KMS-11 (cell line): ENCODE measurements at regions not wholly inside any gene's neighbourhood (a gene's known extent, or its start where the extent isn't known, plus 50 kb on each side); places are given as distances from the start of the nearest gene placed in this dataset.

ENCODE experiments used
- H2AFZ ChIP-seq: fragments of 200-600 bp; sonication (generic); 2 replicates; pipeline ENCODE4 v1.6.1; 2016; ENCODE audit warnings: antibody characterized with exemption, mixed run types, low read depth
- H3K27ac ChIP-seq: fragments of 200-600 bp; sonication (generic); 2 replicates; pipeline ENCODE4 v1.6.1; 2016; ENCODE audit warnings: mild to moderate bottlenecking, mixed run types
- H3K27me3 ChIP-seq: fragments of 200-600 bp; sonication (generic); 2 replicates; pipeline ENCODE4 v1.6.1; 2017; ENCODE audit warnings: mild to moderate bottlenecking, low read depth, mixed run types, moderate library complexity; ENCODE audit not compliant: insufficient read depth
- H3K36me3 ChIP-seq: fragments of 200-600 bp; sonication (generic); 2 replicates; pipeline ENCODE4 v1.6.1; 2017; ENCODE audit warnings: mild to moderate bottlenecking, mixed run types; ENCODE audit not compliant: insufficient read depth
- H3K4me1 ChIP-seq: fragments of 200-600 bp; sonication (generic); 2 replicates; pipeline ENCODE4 v1.6.1; 2016; ENCODE audit warnings: mild to moderate bottlenecking, low read depth, mixed run types; ENCODE audit not compliant: poor library complexity, severe bottlenecking
- H3K4me2 ChIP-seq: fragments of 200-600 bp; sonication (generic); 2 replicates; pipeline ENCODE4 v1.7.0; 2016; ENCODE audit warnings: mild to moderate bottlenecking, mixed run types
- H3K4me3 ChIP-seq: fragments of 200-600 bp; sonication (generic); IDR thresholded peaks from 2 replicates; pipeline ENCODE4 v1.6.1; 2017; ENCODE audit warnings: low read depth, low read length, mixed read lengths; ENCODE audit not compliant: insufficient read depth
- H3K79me2 ChIP-seq: fragments of 200-600 bp; sonication (generic); 2 replicates; pipeline ENCODE4 v1.6.1; 2016; ENCODE audit warnings: low read depth, mixed run types; ENCODE audit not compliant: insufficient read depth
- H3K9ac ChIP-seq: fragments of 200-600 bp; sonication (generic); 2 replicates; pipeline ENCODE4 v1.6.1; 2016; ENCODE audit warnings: mild to moderate bottlenecking, mixed run types
- H4K20me1 ChIP-seq: fragments of 200-600 bp; sonication (generic); 2 replicates; pipeline ENCODE4 v1.6.1; 2016; ENCODE audit warnings: mild to moderate bottlenecking, mixed run types; ENCODE audit not compliant: insufficient read depth
- TF ChIP-seq, protein P1 (sequence below): fragments of 200-600 bp; sonication (generic); conservative IDR thresholded peaks from 2 replicates; pipeline ENCODE4 v1.6.1; 2017; ENCODE audit warnings: low read depth, mild to moderate bottlenecking, antibody characterized with exemption, low read length, moderate library complexity, mixed read lengths

DNA sequence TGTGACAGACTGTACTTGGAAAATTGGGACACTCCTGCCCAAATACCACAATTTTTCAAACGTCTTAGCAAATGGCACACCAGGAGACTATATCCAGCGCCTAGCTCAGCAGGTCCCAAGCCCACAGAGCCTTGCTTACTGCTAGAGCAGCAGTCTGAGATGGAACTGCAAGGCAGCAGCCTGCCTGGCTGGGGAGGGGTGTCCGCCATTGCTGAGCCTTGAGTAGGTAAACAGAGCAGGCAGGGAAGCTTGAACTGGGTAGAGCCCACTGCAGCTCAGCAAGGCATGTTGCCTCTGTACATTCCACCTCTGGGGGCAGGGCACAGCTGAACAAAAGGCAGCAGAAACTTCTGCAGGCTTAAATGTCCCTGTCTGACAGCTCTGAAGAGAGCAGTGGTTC is 1003.3 kb upstream of the MAP3K7 start:
- no peak overlapping the region for H2AFZ ChIP-seq
- TF ChIP-seq, protein P1, sequence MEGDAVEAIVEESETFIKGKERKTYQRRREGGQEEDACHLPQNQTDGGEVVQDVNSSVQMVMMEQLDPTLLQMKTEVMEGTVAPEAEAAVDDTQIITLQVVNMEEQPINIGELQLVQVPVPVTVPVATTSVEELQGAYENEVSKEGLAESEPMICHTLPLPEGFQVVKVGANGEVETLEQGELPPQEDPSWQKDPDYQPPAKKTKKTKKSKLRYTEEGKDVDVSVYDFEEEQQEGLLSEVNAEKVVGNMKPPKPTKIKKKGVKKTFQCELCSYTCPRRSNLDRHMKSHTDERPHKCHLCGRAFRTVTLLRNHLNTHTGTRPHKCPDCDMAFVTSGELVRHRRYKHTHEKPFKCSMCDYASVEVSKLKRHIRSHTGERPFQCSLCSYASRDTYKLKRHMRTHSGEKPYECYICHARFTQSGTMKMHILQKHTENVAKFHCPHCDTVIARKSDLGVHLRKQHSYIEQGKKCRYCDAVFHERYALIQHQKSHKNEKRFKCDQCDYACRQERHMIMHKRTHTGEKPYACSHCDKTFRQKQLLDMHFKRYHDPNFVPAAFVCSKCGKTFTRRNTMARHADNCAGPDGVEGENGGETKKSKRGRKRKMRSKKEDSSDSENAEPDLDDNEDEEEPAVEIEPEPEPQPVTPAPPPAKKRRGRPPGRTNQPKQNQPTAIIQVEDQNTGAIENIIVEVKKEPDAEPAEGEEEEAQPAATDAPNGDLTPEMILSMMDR, result no peak
- H3K36me3 ChIP-seq, result no peaks in the 10 kb centered on the region
- no peak overlapping the region for H3K27ac ChIP-seq
- no peak overlapping the region for H3K9ac ChIP-seq
- no peaks in the 10 kb centered on the region for H3K27me3 ChIP-seq
- no peak overlapping the region for H3K4me2 ChIP-seq
- no peak overlapping the region for H3K4me3 ChIP-seq
- H3K79me2 ChIP-seq, result no peaks in the 10 kb centered on the region
- no peaks in the 10 kb centered on the region for H3K4me1 ChIP-seq
- H4K20me1 ChIP-seq, result no peaks in the 10 kb centered on the region

DNA sequence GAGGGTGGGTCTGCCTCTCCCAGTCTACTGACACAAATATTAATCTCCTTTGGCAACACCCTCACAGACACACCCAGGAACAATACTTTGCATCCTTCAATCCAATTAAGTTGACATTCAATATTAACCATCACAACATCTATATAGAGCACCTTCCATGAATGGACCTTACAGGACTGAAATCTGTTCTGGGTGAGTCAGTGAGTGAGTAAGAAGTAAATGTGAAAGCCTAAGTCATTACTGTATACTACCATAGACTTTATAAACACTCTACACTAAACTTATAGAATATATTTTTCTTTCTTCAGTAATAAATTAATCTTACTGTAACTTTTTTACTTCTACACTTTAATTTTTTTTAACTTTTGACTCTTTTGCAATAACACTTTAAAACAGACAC is 993.8 kb upstream of the MAP3K7 start:
- Histone ChIP-seq H3K36me3 (no peaks in the 10 kb centered on the region), H3K27ac (no peak overlapping the region), H3K4me2 (no peak overlapping the region), H3K27me3 (no peaks in the 10 kb centered on the region), H3K4me1 (no peaks in the 10 kb centered on the region), H3K9ac (no peak overlapping the region), H3K4me3 (no peak overlapping the region), H4K20me1 (no peaks in the 10 kb centered on the region), H3K79me2 (no peaks in the 10 kb centered on the region), H2AFZ (no peak overlapping the region)
- TF ChIP-seq, protein P1, result no peak

DNA sequence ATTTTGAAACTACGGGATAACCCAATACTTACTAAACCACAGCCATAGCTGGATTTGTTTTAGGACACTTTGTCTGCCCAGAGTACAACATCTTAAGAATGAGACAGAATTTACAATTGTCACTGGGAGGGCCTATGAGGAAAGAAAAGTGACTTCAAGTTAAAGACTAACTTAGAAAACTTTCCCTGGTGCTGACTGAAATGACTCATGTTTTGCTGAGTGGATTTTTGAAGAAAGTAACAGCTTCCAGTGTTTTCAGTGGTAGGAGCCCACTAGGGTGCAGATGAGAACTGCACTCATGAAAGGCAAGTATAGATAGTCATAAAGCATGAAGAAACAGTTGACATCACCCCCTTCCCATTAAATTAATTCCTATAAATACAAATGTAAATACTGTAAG is 988.2 kb upstream of the MAP3K7 start:
- H3K9ac ChIP-seq, result no peak overlapping the region
- TF ChIP-seq, protein P1, result no peak
- H3K27ac ChIP-seq, result no peak overlapping the region
- no peak overlapping the region for H3K4me3 ChIP-seq
- H2AFZ ChIP-seq, result no peak overlapping the region
- no peaks in the 10 kb centered on the region for H3K36me3 ChIP-seq
- no peak overlapping the region for H3K4me2 ChIP-seq
- no peaks in the 10 kb centered on the region for H3K27me3 ChIP-seq
- H3K4me1 ChIP-seq, result no peaks in the 10 kb centered on the region
- H4K20me1 ChIP-seq, result no peaks in the 10 kb centered on the region
- no peaks in the 10 kb centered on the region for H3K79me2 ChIP-seq

DNA sequence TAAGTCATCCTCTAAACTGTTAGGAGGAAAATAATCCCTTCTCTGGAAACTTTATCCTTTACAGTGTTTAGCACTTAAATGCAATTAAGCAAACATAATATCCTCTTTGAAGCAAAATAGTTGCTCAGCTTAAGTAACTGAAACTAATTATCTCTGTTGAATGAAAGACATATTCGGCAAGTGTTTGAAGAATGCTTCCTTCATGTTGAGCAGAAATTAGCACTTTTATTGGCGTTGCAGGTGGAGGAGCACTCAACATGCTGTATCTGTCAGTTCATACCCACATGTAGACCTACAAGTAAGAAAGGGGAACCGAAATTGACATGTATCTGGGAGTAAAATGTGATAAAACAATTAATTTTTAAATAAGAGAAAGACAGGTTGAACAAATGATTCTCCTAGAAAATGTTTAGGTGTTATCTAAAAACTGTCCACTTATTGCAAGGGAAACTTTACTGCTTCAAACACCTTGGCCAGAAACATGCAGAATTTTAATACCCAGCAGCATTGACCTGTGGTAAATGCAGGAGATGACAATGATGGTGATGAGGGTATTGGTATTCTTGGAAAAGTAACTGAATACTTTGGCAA is 987.0 kb upstream of the MAP3K7 start:
- H3K27ac ChIP-seq, result no peak overlapping the region
- H3K36me3 ChIP-seq, result no peaks in the 10 kb centered on the region
- no peak overlapping the region for H3K4me3 ChIP-seq
- H3K79me2 ChIP-seq, result no peaks in the 10 kb centered on the region
- H3K4me1 ChIP-seq, result no peaks in the 10 kb centered on the region
- H3K27me3 ChIP-seq, result no peaks in the 10 kb centered on the region
- TF ChIP-seq, protein P1, result no peak
- no peak overlapping the region for H3K4me2 ChIP-seq
- no peak overlapping the region for H3K9ac ChIP-seq
- no peaks in the 10 kb centered on the region for H4K20me1 ChIP-seq
- no peak overlapping the region for H2AFZ ChIP-seq
